Astrocyte of the spinal cord (primary cell): ENCODE measurements at regions not wholly inside any gene's neighbourhood (a gene's known extent, or its start where the extent isn't known, plus 50 kb on each side); places are given as distances from the start of the nearest gene placed in this dataset.

ENCODE experiments used
- DNase-seq: peaks from one replicate; pipeline ENCODE4 v3.0.0; 2011; ENCODE audit warnings: low read depth, low spot score
- H3K4me3 ChIP-seq: 2 replicates; pipeline ENCODE4 v1.5.1; 2011; ENCODE audit warnings: low read depth, mild to moderate bottlenecking, low read length, moderate library complexity
- CTCF ChIP-seq: IDR thresholded peaks from 2 replicates; pipeline ENCODE4 v1.5.1; 2012; ENCODE audit warnings: low read depth, mild to moderate bottlenecking, low read length, inconsistent platforms
- in situ Hi-C: cut with HindIII; loops from 2 replicates; pipeline ENCODE4 v1.10.0; 2017; ENCODE audit warnings: low sequenced_read_pairs

DNA sequence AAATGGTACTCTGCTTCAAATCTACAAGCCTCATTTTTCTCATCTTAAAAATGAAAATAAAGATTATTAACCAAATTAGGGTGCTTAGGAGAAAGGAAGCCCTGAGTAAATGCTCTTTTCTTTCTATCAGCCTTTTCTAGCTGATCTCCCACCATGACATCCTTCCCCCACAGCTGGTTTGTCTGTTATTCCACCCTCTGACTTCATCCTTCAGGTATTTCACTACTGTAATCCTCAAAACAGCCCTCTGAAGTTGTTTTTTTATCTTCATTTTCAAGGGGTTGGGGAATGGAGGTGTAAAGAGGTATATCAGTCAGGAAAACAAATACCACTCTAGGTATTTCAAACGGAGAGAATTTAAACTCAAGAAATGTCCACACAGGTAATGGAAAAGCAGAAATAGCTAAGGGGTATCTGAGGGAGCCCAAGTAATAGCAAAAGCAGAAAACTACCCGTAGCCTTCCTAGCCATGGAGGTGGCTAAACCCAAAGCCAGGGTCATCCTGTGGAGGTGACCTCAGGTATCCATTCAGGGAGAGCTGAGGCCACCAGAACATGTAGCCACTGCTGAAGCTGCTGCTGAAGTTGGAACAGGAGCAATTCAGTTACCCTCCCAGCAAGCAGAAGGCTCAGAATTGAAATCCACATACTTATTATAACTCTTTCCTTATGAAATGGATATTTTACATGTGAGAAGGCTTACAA, 990.9 kb upstream of the ACVR2A start:
- peak; percentile 48 for DNase-seq
- H3K4me3 ChIP-seq, result no peak overlapping the region
- in situ Hi-C loops, result no loop called here
- TF ChIP-seq CTCF, result no peak

DNA sequence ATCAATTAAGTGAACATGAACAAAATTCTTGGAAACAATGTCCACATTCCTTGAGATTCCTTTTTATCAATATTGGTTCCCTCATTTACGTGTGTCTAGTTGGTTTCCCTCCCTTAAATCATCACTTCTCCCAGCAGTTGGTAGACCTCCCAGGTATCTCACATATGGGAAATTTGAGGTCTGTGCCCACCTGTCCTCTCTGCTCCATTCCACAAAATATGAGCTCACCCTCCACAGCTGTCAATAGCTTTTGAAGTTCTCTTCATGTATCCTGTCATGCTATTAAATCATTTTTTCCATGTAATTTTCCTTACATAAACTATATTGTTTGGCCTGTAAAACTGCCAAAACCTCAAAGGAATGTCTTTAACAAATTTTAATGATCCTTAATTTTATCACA, 992.2 kb upstream of the ACVR2A start:
- no peak for DNase-seq
- TF ChIP-seq CTCF, result no peak
- H3K4me3 ChIP-seq, result no peak overlapping the region
- in situ Hi-C loops, result no loop called here

- peak; percentile 59 for DNase-seq
- H3K4me3 ChIP-seq, result no peak overlapping the region
- TF ChIP-seq CTCF, result no peak
- in situ Hi-C loops, result no loop called here
Measured at GRCh38 chr2:146850746-146851145, 994.1 kb upstream of the ACVR2A start.

- no peak for TF ChIP-seq CTCF
Measured at GRCh38 chr2:146847846-146848245, 997.0 kb upstream of the ACVR2A start.

DNA sequence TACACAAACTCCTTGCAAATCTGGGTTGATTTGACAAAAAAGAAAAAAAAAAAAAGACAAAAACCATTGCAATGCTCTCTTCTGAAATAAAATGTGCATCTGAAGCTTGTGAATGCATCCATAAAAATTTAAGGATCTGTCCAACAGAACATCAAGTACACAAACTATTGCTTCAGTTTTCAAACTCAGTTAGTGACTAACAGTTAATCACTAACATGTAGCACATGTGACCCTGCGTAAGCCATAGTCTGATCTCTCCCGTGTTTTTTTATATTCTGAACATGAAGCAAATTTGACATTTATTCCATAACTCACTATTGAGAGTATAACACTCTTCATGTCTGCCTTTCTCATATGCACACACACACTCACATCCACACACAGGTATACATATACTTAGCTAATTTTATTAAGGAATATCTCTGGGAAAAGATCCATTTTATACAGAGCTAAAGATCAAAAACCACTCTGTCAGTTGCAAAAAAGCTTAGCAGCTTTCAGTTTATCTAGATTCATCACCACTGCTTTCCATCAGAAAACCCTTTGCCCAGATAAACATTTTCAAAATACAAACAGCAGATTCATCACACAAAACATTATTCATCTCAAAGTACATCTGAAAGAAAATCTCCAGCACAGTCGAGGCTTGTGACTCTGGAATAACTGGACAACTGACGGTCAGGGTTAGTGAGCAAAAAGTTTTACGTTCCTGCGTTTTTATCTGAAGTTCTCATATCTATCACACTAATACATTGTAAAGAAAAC, 1000.4 kb upstream of the ACVR2A start:
- H3K4me3 ChIP-seq, result no peak overlapping the region
- no peak for TF ChIP-seq CTCF
- no peak for DNase-seq
- in situ Hi-C loops, result no loop called here

More at GRCh38 chr2:146847846-146848245, 997.0 kb upstream of the ACVR2A start:
- no peak for DNase-seq
- in situ Hi-C loops, result no loop called here
- no peak overlapping the region for H3K4me3 ChIP-seq

- TF ChIP-seq CTCF, result no peak
- peak; percentile 51 for DNase-seq
Measured at GRCh38 chr2:146837857-146838256, 1007.0 kb upstream of the ACVR2A start.

More at GRCh38 chr2:146837857-146838256, 1007.0 kb upstream of the ACVR2A start:
- in situ Hi-C loops, result no loop called here
- no peak overlapping the region for H3K4me3 ChIP-seq
